CD14-positive monocyte (primary cell): ENCODE measurements at regions not wholly inside any gene's neighbourhood (a gene's known extent, or its start where the extent isn't known, plus 50 kb on each side); places are given as distances from the start of the nearest gene placed in this dataset.

Experiments used
- DNase-seq, 3 donors: peaks; one replicate each; pipeline ENCODE4 v3.0.0-alpha.2; 2011 to 2022
- H2AFZ ChIP-seq: 2 replicates; pipeline ENCODE4 v1.6.0; 2012; ENCODE audit warnings: mild to moderate bottlenecking, low read depth, low read length, inconsistent platforms; ENCODE audit not compliant: insufficient read depth, poor library complexity, severe bottlenecking
- H3K27ac ChIP-seq, 2 donors: 1 replicate in 1 of 2; 2 replicates in 1 of 2; pipeline ENCODE4 v1.5.1; 2012 to 2013; ENCODE audit warnings: low read length in 2 of 2, control low read depth in 1 of 2, inconsistent platforms in 1 of 2, low read depth in 1 of 2, mild to moderate bottlenecking in 1 of 2
- H3K27me3 ChIP-seq, 2 donors: one replicate each; pipeline versions ENCODE4 v1.6.0 to v1.6.1; 2011 to 2013; ENCODE audit warnings: low read length in 2 of 2; ENCODE audit not compliant: control insufficient read depth in 2 of 2, insufficient read depth in 2 of 2
- H3K36me3 ChIP-seq, 2 donors: replicated peaks in 1 of 2; 1 replicate in 1 of 2; 2 replicates in 1 of 2; pipeline versions ENCODE4 v1.5.1 to v1.6.1; 2012 to 2013; ENCODE audit warnings: low read length in 2 of 2, control low read depth in 1 of 2, inconsistent platforms in 1 of 2, mild to moderate bottlenecking in 1 of 2; ENCODE audit not compliant: insufficient read depth in 2 of 2, control insufficient read depth in 1 of 2
- H3K4me1 ChIP-seq, 2 donors: 1 replicate in 1 of 2; 2 replicates in 1 of 2; pipeline versions ENCODE4 v1.5.1 to v1.6.1; 2012 to 2013; ENCODE audit warnings: low read length in 2 of 2, control low read depth in 1 of 2, inconsistent platforms in 1 of 2, mild to moderate bottlenecking in 1 of 2, moderate library complexity in 1 of 2; ENCODE audit not compliant: insufficient read depth in 2 of 2, control insufficient read depth in 1 of 2
- H3K4me2 ChIP-seq: replicated peaks from 2 replicates; pipeline ENCODE3; 2012; ENCODE audit warnings: low read length, moderate library complexity, mild to moderate bottlenecking; ENCODE audit not compliant: poor library complexity, severe bottlenecking; ENCODE audit errors: extremely low read depth
- H3K4me3 ChIP-seq, 3 experiments: fragments of 200-600 bp in 1 of 3; sonication (generic) in 1 of 3; replicated peaks in 1 of 3; 1 replicate in 2 of 3; 2 replicates in 1 of 3; pipeline ENCODE4 v1.5.1; 2011 to 2013; ENCODE audit warnings: low read length in 3 of 3, mild to moderate bottlenecking in 3 of 3, control low read depth in 2 of 3, low read depth in 2 of 3, inconsistent platforms in 1 of 3, moderate library complexity in 1 of 3
- H3K79me2 ChIP-seq: 2 replicates; pipeline ENCODE4 v1.6.0; 2012; ENCODE audit warnings: mild to moderate bottlenecking, control low read depth, inconsistent platforms, low read length, moderate library complexity; ENCODE audit not compliant: insufficient read depth
- H3K9ac ChIP-seq: 2 replicates; pipeline ENCODE4 v1.6.0; 2017; ENCODE audit warnings: low read length, mild to moderate bottlenecking; ENCODE audit not compliant: insufficient read depth, poor library complexity, severe bottlenecking
- H3K9me3 ChIP-seq, 2 donors: replicated peaks in 1 of 2; 1 replicate in 1 of 2; 2 replicates in 1 of 2; pipeline versions ENCODE4 v1.5.1 to v1.6.1; 2012 to 2013; ENCODE audit warnings: low read length in 2 of 2, control low read depth in 1 of 2; ENCODE audit not compliant: control insufficient read depth in 1 of 2, insufficient read depth in 1 of 2
- H4K20me1 ChIP-seq: 2 replicates; pipeline ENCODE4 v1.6.0; 2012; ENCODE audit warnings: mild to moderate bottlenecking, low read length, control low read depth, moderate library complexity; ENCODE audit not compliant: insufficient read depth
- H3K27ac Mint-ChIP-seq, 7 donors: one replicate each; pipeline ENCODE4 v1.8.0; 2020; ENCODE audit warnings: mild to moderate bottlenecking in 7 of 7, mixed read lengths in 7 of 7, moderate library complexity in 6 of 7, inconsistent platforms in 2 of 7
- H3K27me3 Mint-ChIP-seq, 3 donors: one replicate each; pipeline ENCODE4 v1.8.0; 2021 to 2022; ENCODE audit warnings: low read depth in 3 of 3, mild to moderate bottlenecking in 3 of 3, mixed read lengths in 3 of 3, moderate library complexity in 3 of 3, inconsistent platforms in 1 of 3
- H3K36me3 Mint-ChIP-seq, 2 donors: one replicate each; pipeline ENCODE4 v1.8.0; 2020; ENCODE audit warnings: mixed read lengths in 2 of 2, inconsistent platforms in 1 of 2, mild to moderate bottlenecking in 1 of 2
- H3K4me1 Mint-ChIP-seq: one replicate; pipeline ENCODE4 v1.8.0; 2020; ENCODE audit warnings: mild to moderate bottlenecking, mixed read lengths
- H3K4me3 Mint-ChIP-seq, 2 donors: one replicate each; pipeline ENCODE4 v1.8.0; 2020; ENCODE audit warnings: mild to moderate bottlenecking in 2 of 2, mixed read lengths in 2 of 2, moderate library complexity in 1 of 2
- H3K9me3 Mint-ChIP-seq, 7 donors: one replicate each; pipeline ENCODE4 v1.8.0; 2020 to 2022; ENCODE audit warnings: mixed read lengths in 7 of 7, mild to moderate bottlenecking in 6 of 7, moderate library complexity in 6 of 7, inconsistent platforms in 2 of 7
- WGBS: methylation state at CpG from one replicate; pipeline ENCODE4 v1.1.5; 2013; ENCODE audit warnings: missing lambda C conversion rate; ENCODE audit not compliant: insufficient coverage; 5-methylcytosine and 5-hydroxymethylcytosine counted together
- intact Hi-C, 2 donors: fragments of 100-400 bp; cut with micrococcal nuclease; formaldehyde crosslinking; loops; one replicate each; pipeline versions ENCODE4 v1.15.0 to v1.15.1; 2023
- TF ChIP-seq, protein P1 (sequence below): fragments of 200-600 bp; IDR thresholded peaks from one replicate; pipeline ENCODE4 v1.8.0; 2022; ENCODE audit warnings: antibody characterized with exemption, mild to moderate bottlenecking

DNA sequence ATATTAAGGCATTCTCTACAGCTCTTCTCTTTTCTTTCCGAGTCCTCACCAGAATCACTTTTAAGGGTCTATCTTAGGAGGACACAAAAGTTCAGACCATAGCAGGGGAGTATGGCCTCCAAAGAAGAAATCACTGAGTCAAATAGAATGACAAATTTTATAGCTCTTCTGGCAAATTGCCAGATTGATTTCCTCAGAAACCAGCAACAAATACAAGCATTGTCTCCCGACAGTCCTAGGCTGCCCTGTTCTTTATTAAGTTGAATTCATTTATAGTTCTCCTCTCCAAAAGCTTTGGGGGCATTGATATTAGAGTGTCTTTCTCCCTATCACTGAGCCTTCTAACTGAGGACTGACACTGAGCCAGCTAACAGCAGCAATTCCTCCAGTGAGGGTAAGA is 156.4 kb upstream of the FRMD6 start:
- H3K79me2 ChIP-seq, result no peaks in the 10 kb centered on the region
- no peak overlapping the region for H3K4me2 ChIP-seq
- Mint-ChIP-seq H3K4me3 (no peak overlapping the region), H3K4me1 (no peaks in the 10 kb centered on the region), H3K9me3 (peaks cover 4 to 20% (median 12%) of the 10 kb centered on the region in 7 donors), H3K27me3 (peaks cover 0 to 2% (median 0%) of the 10 kb centered on the region in 3 donors), H3K36me3 (no peaks in the 10 kb centered on the region), H3K27ac (no peak overlapping the region)
- H3K4me1 ChIP-seq, result no peaks in the 10 kb centered on the region
- intact Hi-C loops, result no loop called here
- no peaks in the 10 kb centered on the region for H3K27me3 ChIP-seq
- 100% methylated on average over 1 of the region's 2 CpGs for WGBS
- H3K4me3 ChIP-seq, result no peak overlapping the region
- no peak for DNase-seq
- H2AFZ ChIP-seq, result no peak overlapping the region
- H4K20me1 ChIP-seq, result no peaks in the 10 kb centered on the region
- no peaks in the 10 kb centered on the region for H3K36me3 ChIP-seq
- no peak overlapping the region for H3K9ac ChIP-seq
- no peak overlapping the region for H3K27ac ChIP-seq
- H3K9me3 ChIP-seq, result peaks cover 4 to 5% of the 10 kb centered on the region in 2 donors
- TF ChIP-seq, protein P1, sequence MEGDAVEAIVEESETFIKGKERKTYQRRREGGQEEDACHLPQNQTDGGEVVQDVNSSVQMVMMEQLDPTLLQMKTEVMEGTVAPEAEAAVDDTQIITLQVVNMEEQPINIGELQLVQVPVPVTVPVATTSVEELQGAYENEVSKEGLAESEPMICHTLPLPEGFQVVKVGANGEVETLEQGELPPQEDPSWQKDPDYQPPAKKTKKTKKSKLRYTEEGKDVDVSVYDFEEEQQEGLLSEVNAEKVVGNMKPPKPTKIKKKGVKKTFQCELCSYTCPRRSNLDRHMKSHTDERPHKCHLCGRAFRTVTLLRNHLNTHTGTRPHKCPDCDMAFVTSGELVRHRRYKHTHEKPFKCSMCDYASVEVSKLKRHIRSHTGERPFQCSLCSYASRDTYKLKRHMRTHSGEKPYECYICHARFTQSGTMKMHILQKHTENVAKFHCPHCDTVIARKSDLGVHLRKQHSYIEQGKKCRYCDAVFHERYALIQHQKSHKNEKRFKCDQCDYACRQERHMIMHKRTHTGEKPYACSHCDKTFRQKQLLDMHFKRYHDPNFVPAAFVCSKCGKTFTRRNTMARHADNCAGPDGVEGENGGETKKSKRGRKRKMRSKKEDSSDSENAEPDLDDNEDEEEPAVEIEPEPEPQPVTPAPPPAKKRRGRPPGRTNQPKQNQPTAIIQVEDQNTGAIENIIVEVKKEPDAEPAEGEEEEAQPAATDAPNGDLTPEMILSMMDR, result no peak

DNA sequence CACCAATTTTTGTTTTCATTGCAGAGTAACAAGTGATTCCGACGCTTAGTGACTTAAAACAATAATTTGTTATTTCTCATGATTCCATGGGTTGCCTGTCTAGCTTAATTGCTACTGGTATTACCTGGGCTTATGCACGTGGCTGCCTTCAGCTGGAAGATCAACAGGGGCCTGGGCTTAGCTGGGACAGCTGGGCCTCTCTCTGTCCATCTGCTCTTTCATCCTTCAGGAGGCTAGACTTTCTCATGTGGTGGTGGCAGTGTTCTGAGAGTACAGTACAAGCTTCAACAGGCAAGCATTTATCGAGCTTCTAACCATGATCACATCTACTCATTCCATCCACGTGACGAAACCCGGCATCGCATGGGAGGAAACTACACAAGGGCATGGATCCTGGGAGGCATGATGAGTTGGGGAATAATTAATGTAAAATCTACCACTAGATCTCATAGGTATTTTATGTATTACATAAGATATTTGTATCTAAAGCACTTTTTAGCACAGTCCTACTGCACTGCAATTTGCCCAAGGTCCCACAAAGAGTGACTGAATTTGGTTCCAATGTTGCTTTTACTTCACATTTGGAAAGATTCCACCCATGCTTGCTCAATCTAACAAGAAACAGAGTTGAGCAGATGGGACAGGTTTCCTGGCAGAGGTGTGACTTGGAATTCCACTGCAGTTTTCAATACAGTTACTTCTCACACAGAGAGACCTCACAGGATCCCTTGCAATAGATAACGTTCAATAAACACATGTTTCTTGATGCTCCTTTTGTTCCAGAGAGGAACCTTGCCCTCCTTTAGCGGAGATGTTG is 153.1 kb upstream of the FRMD6 start:
- H3K36me3 Mint-ChIP-seq, result no peaks in the 10 kb centered on the region
- no peaks in the 10 kb centered on the region for H3K36me3 ChIP-seq
- TF ChIP-seq, protein P1, result no peak
- H3K27me3 Mint-ChIP-seq, result peaks cover 0 to 3% (median 0%) of the 10 kb centered on the region in 3 donors
- H3K27ac ChIP-seq, result no peak overlapping the region
- intact Hi-C loops, result no loop called here
- no peak overlapping the region for H3K27ac Mint-ChIP-seq
- no peak overlapping the region for H3K4me3 ChIP-seq
- peaks cover 2 to 22% (median 10%) of the 10 kb centered on the region in 7 donors for H3K9me3 Mint-ChIP-seq
- DNase-seq, result no peak
- H3K4me1 Mint-ChIP-seq, result no peaks in the 10 kb centered on the region
- no peaks in the 10 kb centered on the region for H3K27me3 ChIP-seq
- H3K4me1 ChIP-seq, result no peaks in the 10 kb centered on the region
- no peaks in the 10 kb centered on the region for H4K20me1 ChIP-seq
- no peak overlapping the region for H3K4me3 Mint-ChIP-seq
- H3K9me3 ChIP-seq, result peaks cover 4 to 5% of the 10 kb centered on the region in 2 donors
- H3K4me2 ChIP-seq, result no peak overlapping the region
- no peak overlapping the region for H2AFZ ChIP-seq
- H3K9ac ChIP-seq, result no peak overlapping the region
- H3K79me2 ChIP-seq, result no peaks in the 10 kb centered on the region
- 75% methylated on average over 2 of the region's 10 CpGs for WGBS
